Fibroblast of upper back skin (primary cell): ENCODE measurements at regions not wholly inside any gene's neighbourhood (a gene's known extent, or its start where the extent isn't known, plus 50 kb on each side); places are given as distances from the start of the nearest gene placed in this dataset.
"Not testable (repeated sequence)": the region's sequence is repeated elsewhere in the genome, so short reads cannot be mapped to it uniquely, and the experiment has no call there.

Experiments
- DNase-seq: peaks from one replicate; pipeline ENCODE4 v3.0.0-alpha.2; 2013

- no peak for DNase-seq
Measured at GRCh38 chr7:138325434-138325833, 134.6 kb upstream of the TRIM24 start.

- no peak for DNase-seq
Measured at GRCh38 chr7:138328215-138328614, 131.8 kb upstream of the TRIM24 start.

DNA sequence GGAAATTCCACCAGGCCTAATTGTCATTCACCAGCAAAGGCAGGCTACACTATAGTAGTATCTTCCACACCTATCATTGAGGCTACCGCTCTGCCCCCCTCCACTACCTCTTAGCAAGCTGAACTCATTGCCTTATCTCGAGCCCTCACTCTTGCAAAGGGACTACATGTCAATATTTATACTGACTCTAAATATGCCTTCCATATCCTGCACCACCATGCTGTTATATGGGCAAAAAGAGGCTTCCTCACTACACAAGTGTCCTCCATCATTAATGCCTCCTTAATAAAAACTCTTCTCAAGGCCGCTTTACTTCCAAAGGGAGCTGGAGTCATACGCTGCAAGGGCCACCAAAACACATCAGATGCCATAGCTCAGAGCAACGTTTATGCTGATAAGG lies 127.2 kb upstream of the TRIM24 start:
- not testable (repeated sequence) for DNase-seq

- DNase-seq: no peak
Measured at GRCh38 chr7:138338361-138338760, 121.7 kb upstream of the TRIM24 start.

DNA sequence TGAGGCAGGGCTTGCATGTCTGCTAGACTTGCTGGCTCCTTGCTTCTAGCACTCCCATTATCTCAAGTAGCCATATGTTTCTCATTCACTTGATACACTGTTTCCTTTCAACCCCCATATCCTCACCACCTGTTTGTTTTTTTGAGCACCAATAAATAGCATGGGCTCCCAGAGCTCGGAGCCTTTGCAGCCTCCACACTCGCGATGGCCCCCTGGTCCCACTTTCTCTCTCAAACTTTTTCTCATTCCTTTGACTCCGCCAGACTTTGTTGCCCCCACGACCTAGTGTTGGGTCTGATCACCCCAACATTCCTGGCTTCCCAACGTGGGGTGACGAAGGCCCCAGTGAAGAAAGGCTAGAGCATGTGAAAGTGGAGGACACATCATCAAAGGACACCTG lies 120.8 kb upstream of the TRIM24 start:
- DNase-seq: not testable (repeated sequence)

GRCh38 chr7:138342990-138343389 lies 117.1 kb upstream of the TRIM24 start:
- DNase-seq: no peak

GRCh38 chr7:138345567-138345966 lies 114.5 kb upstream of the TRIM24 start:
- no peak for DNase-seq

DNA sequence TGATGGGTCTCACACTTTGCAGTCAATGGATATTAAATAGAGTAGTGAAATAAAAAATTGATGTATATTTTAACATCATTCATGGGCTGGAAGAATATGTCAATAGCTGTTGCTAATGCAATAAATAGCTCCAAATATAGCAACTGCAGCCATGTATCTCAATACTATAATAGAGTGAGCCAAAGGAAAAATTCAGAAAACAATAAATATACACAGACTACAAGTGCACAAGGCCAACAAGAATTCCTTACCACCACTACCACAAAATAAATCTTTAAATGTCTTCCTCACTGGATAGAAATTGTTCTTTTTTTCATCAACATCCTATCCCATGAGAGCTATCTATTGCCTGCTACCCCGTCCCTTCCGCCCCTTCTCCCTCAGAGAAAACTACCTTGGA lies 113.1 kb upstream of the TRIM24 start:
- no peak for DNase-seq

DNA sequence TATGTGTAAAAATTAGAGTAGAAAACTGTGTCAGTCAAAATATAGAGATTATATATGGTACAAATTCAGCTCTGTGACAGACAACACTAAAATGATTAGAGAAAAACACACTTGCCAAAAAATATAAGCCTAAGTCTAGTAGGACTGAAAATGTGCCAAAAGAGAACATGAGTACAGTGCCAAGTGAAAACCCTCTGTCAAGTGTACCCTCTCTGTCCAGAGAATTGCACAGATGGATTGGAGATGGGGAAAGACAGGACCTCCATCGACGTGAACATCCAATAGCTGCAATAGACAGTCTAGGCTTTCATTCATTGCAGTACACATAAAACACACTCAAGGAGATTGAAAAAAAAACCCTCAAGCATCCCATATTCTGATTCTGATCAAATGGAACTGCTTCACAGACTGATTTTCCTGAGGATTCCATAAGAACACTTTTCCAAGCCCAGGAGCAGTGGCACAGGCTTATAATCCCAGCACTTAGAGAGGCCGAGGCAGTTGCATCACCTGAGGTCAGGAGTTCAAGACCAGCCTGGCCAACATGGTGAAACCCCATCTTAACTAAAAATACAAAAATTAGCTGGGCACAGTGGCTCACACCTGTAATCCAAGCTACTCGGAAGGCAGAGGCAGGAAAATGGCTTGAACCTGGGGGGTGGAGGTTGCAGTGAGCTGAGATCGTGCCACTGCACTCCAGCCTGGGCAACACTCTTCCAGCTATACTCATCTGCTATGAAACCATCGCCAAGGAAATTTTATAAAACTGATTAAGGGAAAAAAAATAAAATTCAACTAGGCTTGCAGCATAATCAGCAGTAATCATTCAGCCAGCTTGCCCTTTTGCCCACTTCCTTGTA lies 110.0 kb upstream of the TRIM24 start:
- no peak for DNase-seq

- no peak for DNase-seq
Measured at GRCh38 chr7:138350701-138351357, 109.2 kb upstream of the TRIM24 start.

GRCh38 chr7:138352570-138353461 lies 107.2 kb upstream of the TRIM24 start:
- no peak for DNase-seq

- no peak for DNase-seq
Measured at GRCh38 chr7:138354066-138354465, 106.0 kb upstream of the TRIM24 start.

DNA sequence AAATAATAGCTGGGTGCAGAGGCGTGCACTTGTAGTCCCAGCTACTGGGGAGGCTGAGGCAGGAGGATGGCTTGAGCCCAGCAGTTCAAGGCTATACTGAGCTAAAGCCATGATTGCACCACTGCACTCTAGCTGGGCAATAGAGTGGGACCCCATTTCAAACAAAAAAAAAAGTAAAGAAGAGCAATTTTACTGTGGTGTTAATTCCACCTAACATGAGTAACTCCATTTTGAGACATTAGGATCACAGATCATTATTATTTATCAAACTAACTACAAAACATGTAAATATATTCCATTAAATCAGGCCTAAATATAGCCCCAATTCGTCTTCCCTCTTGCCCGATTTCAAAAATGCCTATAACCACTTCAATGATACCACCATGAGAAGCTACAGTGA lies 104.8 kb upstream of the TRIM24 start:
- DNase-seq: no peak

DNA sequence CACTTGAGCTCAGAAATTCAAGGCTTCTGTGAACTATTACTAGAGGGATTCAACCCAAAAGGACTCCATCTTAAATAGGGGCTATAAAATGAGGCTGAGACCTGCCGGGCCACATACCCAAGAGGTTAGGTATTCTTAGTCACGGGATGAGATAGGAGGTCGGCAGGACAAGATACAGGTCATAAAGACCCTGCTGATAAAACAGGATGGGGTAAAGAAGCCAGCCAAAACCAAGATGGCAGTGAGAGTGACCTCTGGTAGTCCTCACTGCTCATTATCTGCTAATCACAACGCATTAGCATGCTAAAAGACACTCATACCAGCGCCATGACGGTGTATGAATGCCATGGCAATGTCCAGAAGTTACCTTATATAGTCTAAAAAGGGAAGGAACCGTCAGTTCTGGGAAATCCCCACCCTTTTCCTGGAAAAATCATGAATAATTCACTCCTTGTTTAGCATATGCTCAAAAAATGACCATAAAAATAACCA lies 101.2 kb upstream of the TRIM24 start:
- no peak for DNase-seq

- no peak for DNase-seq
Measured at GRCh38 chr7:138359870-138360559, 100.0 kb upstream of the TRIM24 start.

DNA sequence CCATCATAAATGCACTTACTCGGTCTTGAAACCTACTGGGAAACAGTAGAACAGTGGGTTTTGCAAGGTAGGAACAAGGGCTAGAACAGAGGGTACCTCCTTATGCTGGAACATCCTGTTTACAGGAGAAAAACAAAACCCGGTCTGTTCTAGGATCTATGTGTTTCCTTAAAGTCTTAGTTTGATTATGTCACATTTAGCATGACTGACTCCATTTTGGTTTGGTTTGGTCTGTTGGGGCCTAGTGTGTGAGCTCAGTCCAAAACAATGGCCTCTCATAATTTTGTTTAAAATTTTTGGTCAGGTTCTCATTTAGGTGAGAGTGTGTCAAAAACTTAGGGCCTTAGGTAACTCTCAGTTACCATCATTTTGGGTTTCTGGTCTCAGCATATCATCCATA lies 96.3 kb upstream of the TRIM24 start:
- DNase-seq: no peak

DNA sequence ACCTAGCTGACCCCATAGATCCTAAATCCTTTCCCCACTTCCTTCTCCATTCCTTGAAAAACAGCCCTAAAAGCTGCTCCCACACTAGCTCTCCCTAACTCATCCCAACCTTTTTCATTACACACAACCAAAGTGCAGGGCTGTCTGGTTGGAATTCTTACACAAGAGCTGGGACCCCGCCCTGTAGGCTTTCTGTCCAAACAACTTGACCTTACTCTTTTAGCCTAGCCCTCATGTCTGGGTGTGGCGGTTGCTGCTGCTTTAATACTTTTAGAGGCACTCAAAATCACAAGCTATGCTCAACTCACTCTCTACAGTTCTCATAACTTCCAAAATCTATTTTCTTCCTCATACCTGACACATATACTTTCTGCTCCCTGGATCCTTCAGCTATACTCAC lies 93.9 kb upstream of the TRIM24 start:
- DNase-seq: not testable (repeated sequence)

- DNase-seq: not testable (repeated sequence)
Measured at GRCh38 chr7:138366676-138367075, 93.4 kb upstream of the TRIM24 start.

DNA sequence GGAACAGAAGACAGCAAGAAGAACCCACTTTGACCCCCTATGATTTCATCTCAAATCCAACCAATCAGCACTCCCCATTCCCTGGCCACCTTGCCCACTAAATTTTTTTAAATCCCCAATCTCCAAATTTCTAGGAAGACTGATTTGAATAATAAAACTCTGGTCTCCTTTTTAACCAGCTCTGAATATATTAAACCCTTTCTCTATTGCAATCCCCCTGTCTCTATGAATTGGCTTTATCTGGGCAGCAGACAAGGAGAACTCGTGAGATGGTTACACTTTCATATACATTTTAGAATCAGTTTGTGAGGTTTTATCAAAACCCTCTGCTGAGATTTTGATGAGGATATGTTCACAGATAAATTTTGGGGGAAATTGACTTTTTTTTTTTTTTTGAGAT lies 90.3 kb upstream of the TRIM24 start:
- DNase-seq: no peak

DNA sequence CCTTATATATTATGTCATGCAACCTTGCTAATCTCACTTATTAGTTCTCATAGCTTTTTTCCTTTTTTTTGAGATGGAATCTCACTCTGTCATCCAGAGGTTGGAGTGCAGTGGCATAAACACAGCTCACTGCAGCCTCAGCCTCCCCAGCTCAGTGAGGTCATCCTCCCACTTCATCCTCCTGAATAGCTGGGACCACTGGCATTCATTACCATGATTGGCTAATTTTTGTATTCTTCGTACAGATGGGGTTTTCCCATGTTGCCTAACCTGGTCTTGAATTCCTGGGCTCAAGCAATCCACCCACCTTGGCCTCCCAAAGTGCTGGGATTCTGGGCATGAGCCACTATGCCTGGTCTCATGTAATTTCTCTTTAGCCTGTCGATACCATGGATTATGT lies 89.1 kb upstream of the TRIM24 start:
- DNase-seq: no peak

GRCh38 chr7:138374119-138374693 lies 85.9 kb upstream of the TRIM24 start:
- DNase-seq: no peak

- no peak for DNase-seq
Measured at GRCh38 chr7:138377306-138377705, 82.8 kb upstream of the TRIM24 start.
